Thyroid gland (tissue), 4 donors: ENCODE measurements at regions not wholly inside any gene's neighbourhood (a gene's known extent, or its start where the extent isn't known, plus 50 kb on each side); places are given as distances from the start of the nearest gene placed in this dataset.

Experiments used
- DNase-seq, 2 donors: peaks; one replicate each; pipeline ENCODE4 v3.0.0-alpha.2; 2019
- H3K27ac ChIP-seq, 3 donors: fragments of 200-600 bp; sonication (generic); 1 replicate in 2 of 3; 2 replicates in 1 of 3; pipeline ENCODE4 v1.5.1; 2016 to 2019; ENCODE audit warnings: mild to moderate bottlenecking in 1 of 3, moderate library complexity in 1 of 3
- H3K27me3 ChIP-seq: fragments of 200-600 bp; sonication (generic); one replicate; pipeline ENCODE4 v1.5.1; 2019
- H3K36me3 ChIP-seq, 2 donors: fragments of 200-600 bp; sonication (generic); one replicate each; pipeline ENCODE4 v1.5.1; 2016 to 2019
- H3K4me1 ChIP-seq, 2 donors: fragments of 200-600 bp; sonication (generic); one replicate each; pipeline ENCODE4 v1.5.1; 2017 to 2019
- H3K4me3 ChIP-seq, 3 donors: fragments of 200-600 bp; sonication (generic); replicated peaks in 1 of 3; 1 replicate in 2 of 3; 2 replicates in 1 of 3; pipeline ENCODE4 v1.5.1; 2016; ENCODE audit warnings: mild to moderate bottlenecking in 1 of 3
- H3K9me3 ChIP-seq: fragments of 200-600 bp; sonication (generic); one replicate; pipeline ENCODE4 v1.5.1; 2017
- CTCF ChIP-seq, 6 experiments: fragments of 200-600 bp in 3 of 6; fragments of 450-650 bp in 3 of 6; sonication (generic) in 3 of 6; IDR thresholded peaks; one replicate each; pipeline ENCODE4 v1.5.1; 2016 to 2019; ENCODE audit warnings: antibody characterized with exemption in 6 of 6, mild to moderate bottlenecking in 2 of 6, inconsistent platforms in 1 of 6, moderate library complexity in 1 of 6
- POLR2A ChIP-seq, 2 donors: fragments of 450-650 bp; IDR thresholded peaks; one replicate each; pipeline ENCODE4 v1.6.1; 2017; ENCODE audit warnings: antibody characterized with exemption in 2 of 2, mild to moderate bottlenecking in 2 of 2, moderate library complexity in 1 of 2
- WGBS, 2 donors: methylation state at CpG; one replicate each; pipeline ENCODE4 v1.1.5; 2017; 5-methylcytosine and 5-hydroxymethylcytosine counted together
- intact Hi-C: fragments of 100-400 bp; cut with DNase I; formaldehyde crosslinking; loops from one replicate; pipeline ENCODE4 v1.15.1; 2023

GRCh38 chr3:71994203-71994602 is 209.3 kb upstream of the PROK2 start:
- intact Hi-C loops: no loop called here
- TF ChIP-seq POLR2A (IDR thresholded peaks at IDR 0.05) (no peak), CTCF (IDR thresholded peaks at IDR 0.05) (no peak)
- 81 to 89% methylated on average over 8 of the region's 8 CpGs for WGBS, 2 donors
- no peaks in the 10 kb centered on the region for H3K9me3 ChIP-seq
- no peaks in the 10 kb centered on the region for H3K27me3 ChIP-seq
- H3K27ac ChIP-seq: no peak overlapping the region
- no peaks in the 10 kb centered on the region for H3K36me3 ChIP-seq
- no peaks in the 10 kb centered on the region for H3K4me1 ChIP-seq
- no peak overlapping the region for H3K4me3 ChIP-seq
- no peak for DNase-seq

- TF ChIP-seq CTCF (IDR thresholded peaks at IDR 0.05) (no peak), POLR2A (IDR thresholded peaks at IDR 0.05) (no peak)
- Histone ChIP-seq H3K27me3 (no peaks in the 10 kb centered on the region), H3K4me3 (no peak overlapping the region), H3K27ac (no peak overlapping the region), H3K9me3 (no peaks in the 10 kb centered on the region), H3K36me3 (no peaks in the 10 kb centered on the region), H3K4me1 (no peaks in the 10 kb centered on the region)
- 50% methylated on average over 2 of the region's 2 CpGs for WGBS, 2 donors
- intact Hi-C loops: no loop called here
- no peak for DNase-seq
These were observed 206.7 kb upstream of the PROK2 start for GRCh38 chr3:71991681-71992080.

- no peak for TF ChIP-seq POLR2A (IDR thresholded peaks at IDR 0.05)
- TF ChIP-seq CTCF (IDR thresholded peaks at IDR 0.05): no peak
- Histone ChIP-seq H3K4me1 (no peaks in the 10 kb centered on the region), H3K27ac (no peak overlapping the region), H3K36me3 (no peaks in the 10 kb centered on the region), H3K27me3 (no peaks in the 10 kb centered on the region), H3K4me3 (no peak overlapping the region), H3K9me3 (no peaks in the 10 kb centered on the region)
- WGBS, 2 donors: 88 to 90% methylated on average over 3 of the region's 3 CpGs
- no peak for DNase-seq
- intact Hi-C loops: no loop called here
These were observed 206.1 kb upstream of the PROK2 start for GRCh38 chr3:71991046-71991445.

GRCh38 chr3:71990545-71990944 is 205.6 kb upstream of the PROK2 start:
- no peak for DNase-seq
- TF ChIP-seq CTCF (IDR thresholded peaks at IDR 0.05): no peak
- no peak for TF ChIP-seq POLR2A (IDR thresholded peaks at IDR 0.05)
- H3K4me3 ChIP-seq: no peak overlapping the region

GRCh38 chr3:71989165-71989564 is 204.2 kb upstream of the PROK2 start:
- Histone ChIP-seq H3K4me1 (no peaks in the 10 kb centered on the region), H3K27me3 (no peaks in the 10 kb centered on the region), H3K4me3 (no peak overlapping the region), H3K9me3 (no peaks in the 10 kb centered on the region), H3K27ac (no peak overlapping the region), H3K36me3 (no peaks in the 10 kb centered on the region)
- intact Hi-C loops: no loop called here
- 88 to 96% methylated on average over 2 to 3 of the region's 4 CpGs for WGBS, 2 donors
- TF ChIP-seq POLR2A (IDR thresholded peaks at IDR 0.05) (no peak), CTCF (IDR thresholded peaks at IDR 0.05) (no peak)
- DNase-seq: no peak

More at GRCh38 chr3:71990545-71990944, 205.6 kb upstream of the PROK2 start:
- no peaks in the 10 kb centered on the region for H3K36me3 ChIP-seq
- H3K27ac ChIP-seq: no peak overlapping the region
- intact Hi-C loops: no loop called here
- no peaks in the 10 kb centered on the region for H3K4me1 ChIP-seq
- H3K9me3 ChIP-seq: no peaks in the 10 kb centered on the region
- no peaks in the 10 kb centered on the region for H3K27me3 ChIP-seq
